ENCODE measurements at regions not wholly inside any gene's neighbourhood (a gene's known extent, or its start where the extent isn't known, plus 50 kb on each side); places are given as distances from the start of the nearest gene placed in this dataset.

GRCh38 chr13:65914716-65915115 is 1315.4 kb downstream of the PCDH9 start:
- no peak for TF ChIP-seq CTCF (IDR thresholded peaks at IDR 0.05; ENCODE audit: low read depth, low read length, poor library complexity, severe bottlenecking)
- no peak for TF ChIP-seq EZH2phosphoT487 (IDR thresholded peaks at IDR 0.05; ENCODE audit: borderline replicate concordance, low read length)
